ENCODE measurements at regions not wholly inside any gene's neighbourhood (a gene's known extent, or its start where the extent isn't known, plus 50 kb on each side); places are given as distances from the start of the nearest gene placed in this dataset.
A peak's percentile ranks its signal among the peaks of the same experiment; 100 is the strongest.

GRCh38 chr6:15796844-15797243 is 134.0 kb upstream of the DTNBP1 start:
- no peak for DNase-seq

GRCh38 chr6:15796130-15796771 is 133.4 kb upstream of the DTNBP1 start:
- peak; percentile 12 for DNase-seq

- DNase-seq: no peak
Observed at GRCh38 chr6:15793826-15794225, 131.0 kb upstream of the DTNBP1 start.

GRCh38 chr6:15793288-15793687 is 130.5 kb upstream of the DTNBP1 start:
- no peak for DNase-seq

GRCh38 chr6:15792842-15793241 is 130.0 kb upstream of the DTNBP1 start:
- DNase-seq: no peak

- DNase-seq: no peak
Observed at GRCh38 chr6:15791448-15792181, 128.8 kb upstream of the DTNBP1 start.

GRCh38 chr6:15790116-15790515 is 127.3 kb upstream of the DTNBP1 start:
- no peak for DNase-seq

GRCh38 chr6:15786846-15787245 is 124.0 kb upstream of the DTNBP1 start:
- no peak for DNase-seq

- DNase-seq: no peak
Observed at GRCh38 chr6:15783484-15783883, 120.7 kb upstream of the DTNBP1 start.

GRCh38 chr6:15781890-15782289 is 119.1 kb upstream of the DTNBP1 start:
- DNase-seq: no peak

GRCh38 chr6:15781333-15781732 is 118.5 kb upstream of the DTNBP1 start:
- DNase-seq: no peak

GRCh38 chr6:15780437-15780836 is 117.6 kb upstream of the DTNBP1 start:
- no peak for DNase-seq

GRCh38 chr6:15779726-15780125 is 116.9 kb upstream of the DTNBP1 start:
- DNase-seq: no peak

GRCh38 chr6:15776458-15776980 is 113.7 kb upstream of the DTNBP1 start:
- no peak for DNase-seq

- DNase-seq: no peak
Observed at GRCh38 chr6:15775741-15776140, 112.9 kb upstream of the DTNBP1 start.

- DNase-seq: no peak
Observed at GRCh38 chr6:15775076-15775634, 112.3 kb upstream of the DTNBP1 start.

- DNase-seq: no peak
Observed at GRCh38 chr6:15773806-15774410, 111.1 kb upstream of the DTNBP1 start.

GRCh38 chr6:15770347-15771143 is 107.7 kb upstream of the DTNBP1 start:
- DNase-seq: no peak

- no peak for DNase-seq
Observed at GRCh38 chr6:15769511-15770018, 106.7 kb upstream of the DTNBP1 start.

- no peak for DNase-seq
Observed at GRCh38 chr6:15768999-15769398, 106.2 kb upstream of the DTNBP1 start.

- DNase-seq: peak; percentile 40
Observed at GRCh38 chr6:15763837-15764236, 101.0 kb upstream of the DTNBP1 start.

- DNase-seq: peak; percentile 12
Observed at GRCh38 chr6:15763364-15763763, 100.5 kb upstream of the DTNBP1 start.
